ENCODE measurements at regions not wholly inside any gene's neighbourhood (a gene's known extent, or its start where the extent isn't known, plus 50 kb on each side); places are given as distances from the start of the nearest gene placed in this dataset.

- Histone ChIP-seq H3K79me2 (ENCODE audit: control insufficient read depth, insufficient read depth, low read length) (no peaks in the 10 kb centered on the region), H3K9me3 (replicated peaks; ENCODE audit: control insufficient read depth, insufficient read depth, low read length) (no peaks in the 10 kb centered on the region), H4K20me1 (replicated peaks; ENCODE audit: control insufficient read depth, extremely low read depth, insufficient read depth, low read length) (no peaks in the 10 kb centered on the region), H3K4me2 (ENCODE audit: insufficient read depth, low read length) (no peak overlapping the region), H2AFZ (ENCODE audit: low read depth, low read length) (no peak overlapping the region), H3K9ac (replicated peaks; ENCODE audit: extremely low read depth, insufficient read depth, low read length) (no peak overlapping the region), H3K9me1 (replicated peaks; ENCODE audit: control insufficient read depth, extremely low read depth, insufficient read depth, low read length) (no peaks in the 10 kb centered on the region), H3K27ac (ENCODE audit: insufficient read depth, low read depth, low read length) (no peak overlapping the region), H3K36me3 (ENCODE audit: control insufficient read depth in 2 of 2, extremely low read depth in 1 of 2, insufficient read depth in 2 of 2, low read length in 2 of 2) (no peaks in the 10 kb centered on the region), H3K27me3 (ENCODE audit: control insufficient read depth in 2 of 2, insufficient read depth in 2 of 2, low read length in 2 of 2) (no peaks in the 10 kb centered on the region), H3K4me1 (ENCODE audit: control insufficient read depth, extremely low read depth, insufficient read depth, low read length) (no peaks in the 10 kb centered on the region), H3K4me3 (replicated peaks in 1 of 3; ENCODE audit: insufficient read depth in 1 of 3, low read depth in 1 of 3, low read length in 3 of 3) (no peak overlapping the region)
- CTCF ChIA-PET: interaction anchor here (0.9 kb wide), 1 partner anchor 31 kb away, joined by 3 read pairs; no protein-coding TSS in a partner anchor
- TF ChIP-seq JUN (IDR thresholded peaks at IDR 0.05; ENCODE audit: borderline replicate concordance, insufficient read depth, insufficient read length, low read depth) (no peak), EZH2 (IDR thresholded peaks at IDR 0.05; ENCODE audit: borderline replicate concordance, low read depth, low read length, severe bottlenecking) (no peak), FOS (IDR thresholded peaks at IDR 0.05; ENCODE audit: borderline replicate concordance, insufficient read depth, low read length) (no peak), GATA2 (IDR thresholded peaks at IDR 0.05; ENCODE audit: insufficient read depth, insufficient read length, low read depth, low read length) (no peak), POLR2AphosphoS5 (IDR thresholded peaks at IDR 0.05; ENCODE audit: insufficient read depth, low read depth, low read length) (no peak), MYC (IDR thresholded peaks at IDR 0.05; ENCODE audit: low read depth, low read length) (no peak), CTCF (IDR thresholded peaks at IDR 0.05; ENCODE audit: extremely low read depth in 1 of 2, insufficient read depth in 1 of 2, low read depth in 1 of 2, low read length in 2 of 2) (no peak), MAX (IDR thresholded peaks at IDR 0.05; ENCODE audit: insufficient read depth, insufficient read length) (no peak), POLR2A (IDR thresholded peaks at IDR 0.05; ENCODE audit: low read depth, low read length) (no peak)
- dilution Hi-C loops (cut with MboI; ENCODE audit: extremely low pct_ligation_motif_present, low sequenced_read_pairs): no loop called here
- FAIRE-seq (no peak), DNase-seq (ENCODE audit: low read depth, low spot score) (no peak)
- POLR2A ChIA-PET: no interaction called here
- BruUV-seq (replicated peaks): no TSS peak
- intact Hi-C loops (cut with micrococcal nuclease): no loop called here
Observed at GRCh38 chr14:101186992-101187815, 283.7 kb upstream of the RTL1 start.

Data from endothelial cell of umbilical vein (primary cell).